HG03196 (cell line): ENCODE measurements at regions not wholly inside any gene's neighbourhood (a gene's known extent, or its start where the extent isn't known, plus 50 kb on each side); places are given as distances from the start of the nearest gene placed in this dataset.

Experiments
- ATAC-seq: cut with Tn5 transposase; IDR thresholded peaks from one replicate; pipeline ENCODE4 v1.9.1; 2021; ENCODE audit not compliant: unreplicated experiment

DNA sequence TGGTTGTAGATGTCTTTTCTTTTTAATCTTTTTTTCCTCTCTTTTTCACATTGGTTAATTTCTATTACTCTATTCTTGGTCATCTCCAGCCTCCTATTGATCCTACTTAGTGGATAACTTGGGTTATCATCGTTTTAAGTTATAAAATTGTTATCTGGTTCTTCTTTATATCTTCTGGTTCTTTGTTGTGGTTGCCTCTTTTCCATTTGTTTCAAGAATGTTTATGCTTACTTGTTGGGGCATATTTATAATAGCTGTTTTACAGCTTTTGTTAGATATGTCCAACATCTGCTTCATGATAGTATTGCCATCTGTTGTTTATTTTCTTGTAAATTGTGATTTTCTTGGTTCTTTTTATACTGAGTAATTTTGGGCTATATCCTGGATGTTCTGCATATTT lies 1429.6 kb downstream of the TBC1D22A start:
- no peak for ATAC-seq

DNA sequence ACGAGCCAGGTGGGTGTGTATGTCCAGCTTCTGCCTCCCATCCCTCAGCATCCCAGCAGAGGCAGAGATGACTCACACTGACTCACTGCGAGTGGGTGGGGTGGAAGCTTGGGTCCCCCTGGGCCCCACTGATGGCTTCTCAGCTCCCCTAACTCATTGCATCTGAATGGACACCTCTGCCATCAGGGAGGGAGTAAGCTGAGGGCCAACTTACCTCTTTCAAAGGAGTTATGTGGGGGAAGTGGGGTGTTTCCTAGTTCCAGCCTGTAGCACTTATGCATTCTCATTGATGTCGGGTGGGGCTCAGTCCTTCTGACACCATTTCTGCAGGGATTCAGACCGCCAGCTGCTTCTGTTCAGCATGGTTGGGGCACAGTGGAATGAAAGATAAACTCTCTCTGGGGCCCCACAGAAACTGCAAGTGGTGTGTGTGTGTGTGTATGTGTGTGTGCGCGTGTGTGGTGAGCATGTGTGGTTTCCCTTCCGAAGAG lies 1425.8 kb downstream of the TBC1D22A start:
- no peak for ATAC-seq

DNA sequence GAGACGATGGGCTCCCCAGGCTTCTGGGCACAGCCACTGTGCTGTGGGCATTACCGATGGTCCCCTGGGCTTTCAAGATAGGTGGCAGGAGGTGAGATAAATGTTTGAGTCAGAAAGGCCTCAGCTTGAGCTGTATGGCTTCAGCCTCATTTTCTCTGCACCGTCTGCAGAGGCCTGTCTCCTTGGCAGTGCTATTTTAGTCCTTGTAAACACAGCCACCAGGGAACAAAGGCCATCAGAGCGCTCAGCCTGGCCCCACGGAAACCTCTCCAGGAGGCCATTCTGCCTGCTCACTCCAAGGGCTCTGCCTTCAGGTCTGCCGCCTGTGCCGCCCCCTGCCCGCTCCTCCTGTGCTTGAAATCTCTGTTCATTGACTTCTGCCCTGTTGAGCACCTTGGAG lies 1424.9 kb downstream of the TBC1D22A start:
- no peak for ATAC-seq

DNA sequence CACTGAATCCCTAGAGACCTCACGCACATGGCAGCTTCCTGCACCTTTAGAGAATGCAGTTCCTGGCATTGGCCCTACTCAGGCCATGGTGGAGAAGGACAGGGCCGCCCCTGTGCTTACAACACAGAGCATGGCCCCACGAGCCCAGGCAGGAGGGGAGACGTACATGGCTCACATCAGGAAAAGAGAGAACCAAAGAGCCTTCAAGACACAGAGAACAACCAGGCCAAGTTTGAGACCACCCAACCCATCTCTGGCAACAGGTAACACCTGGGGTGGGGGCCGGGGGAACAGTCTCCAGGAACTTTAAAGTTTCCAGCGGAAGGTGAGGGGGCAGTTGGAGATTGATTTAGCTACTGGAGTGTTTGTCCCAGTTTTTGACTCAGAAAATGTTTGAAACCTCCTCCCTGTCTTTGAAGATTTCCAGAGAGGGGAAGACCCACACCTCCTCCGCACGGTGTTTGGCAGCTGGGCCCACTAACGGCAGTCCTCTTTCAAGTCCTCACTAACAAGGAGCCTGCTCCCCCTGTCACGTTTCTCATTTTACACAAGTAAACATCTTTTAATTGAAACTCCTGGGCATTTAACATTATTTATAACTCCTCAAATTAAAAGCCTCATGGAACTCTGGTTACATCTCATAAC lies 1423.8 kb downstream of the TBC1D22A start:
- ATAC-seq, result no peak

DNA sequence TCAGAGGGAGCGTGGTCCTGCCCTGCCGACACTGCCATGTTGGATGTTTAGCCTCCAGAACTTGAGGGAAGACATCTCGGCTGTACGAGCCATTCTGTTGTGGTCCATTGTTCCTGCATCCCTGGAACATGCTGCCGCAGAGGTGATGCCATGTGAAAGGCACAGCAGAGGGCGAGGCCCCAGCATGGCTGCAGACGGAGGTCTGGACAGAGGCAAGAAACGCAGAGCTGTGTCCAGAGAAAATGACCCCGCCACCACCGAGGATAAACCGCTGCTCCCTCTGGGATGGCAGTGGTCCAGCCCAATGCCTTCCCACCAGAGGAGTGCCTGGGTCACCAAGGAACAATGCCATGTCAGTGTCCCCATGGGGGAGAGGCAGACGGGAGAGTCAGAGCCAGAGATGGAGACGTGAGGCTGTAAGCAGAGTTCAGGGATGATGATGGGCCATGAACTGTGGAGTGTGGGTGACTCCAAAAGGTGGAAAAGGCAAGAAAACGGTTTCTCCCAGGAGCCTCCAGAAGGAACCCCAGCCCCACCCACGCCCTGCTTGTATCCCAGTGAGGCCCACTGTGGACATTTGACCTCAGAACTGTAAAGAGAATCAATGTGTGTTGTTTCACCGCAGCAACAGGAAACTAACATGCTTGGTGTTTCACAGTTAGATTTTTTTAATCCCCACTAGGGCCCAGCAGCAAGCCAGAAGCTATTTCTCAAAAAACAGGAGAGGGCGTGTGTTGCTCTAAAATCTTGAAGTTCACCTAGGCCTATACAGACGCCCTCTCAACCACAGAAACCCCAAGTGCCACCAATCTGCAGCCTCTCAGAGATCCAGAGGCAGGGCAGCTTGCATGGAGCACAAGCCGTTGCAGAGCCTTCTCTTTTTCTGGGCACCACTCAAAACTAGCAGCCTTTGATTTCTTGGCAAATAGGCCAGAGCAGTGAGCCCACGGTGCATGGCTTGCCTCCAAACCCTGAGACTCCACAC lies 1422.9 kb downstream of the TBC1D22A start:
- no peak for ATAC-seq

DNA sequence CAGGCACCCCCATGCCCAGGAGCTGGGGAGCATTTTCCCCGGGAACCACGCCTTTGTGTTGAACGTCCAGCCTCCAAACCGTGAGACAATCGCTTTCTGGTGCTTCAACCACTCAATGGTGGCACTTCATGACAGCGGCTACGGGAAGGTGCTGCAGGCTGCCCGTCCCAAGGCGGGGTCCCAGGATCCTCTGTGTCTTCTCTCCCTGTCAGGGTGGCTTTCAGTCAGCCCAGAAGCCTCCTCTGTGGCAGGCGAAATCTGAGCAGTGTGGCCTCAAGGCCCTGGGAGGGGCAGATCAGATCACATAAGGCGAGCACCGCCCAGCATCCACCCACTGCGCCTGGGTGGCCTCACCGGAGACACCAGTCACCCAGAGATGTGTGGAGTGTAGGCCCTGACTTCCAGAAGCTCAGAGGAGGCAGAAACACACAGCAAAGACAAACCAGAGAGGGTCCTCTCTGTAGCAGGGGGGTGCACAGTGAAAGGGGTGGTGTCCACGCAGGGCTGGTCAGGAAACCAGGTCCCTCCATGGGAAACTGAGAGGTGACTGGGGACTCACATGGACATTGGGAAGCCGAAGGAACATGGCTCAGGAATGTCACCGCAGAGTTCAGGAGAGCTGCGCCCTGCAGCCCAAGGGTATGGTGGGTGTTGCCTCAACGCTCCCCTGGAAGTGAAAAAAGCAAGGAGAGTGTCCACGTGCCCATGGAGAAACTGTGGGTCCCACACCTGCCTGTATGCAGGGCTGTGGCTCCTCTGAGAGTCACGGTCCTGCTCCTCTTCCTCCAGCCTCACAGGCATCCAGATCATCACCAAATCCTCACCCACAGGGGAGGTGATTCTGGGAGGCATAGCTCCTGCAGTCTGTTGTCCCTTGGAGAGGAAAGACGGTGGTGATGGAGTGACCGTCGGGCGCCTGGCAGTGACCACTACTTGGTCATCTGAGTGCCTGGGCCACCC lies 1420.7 kb downstream of the TBC1D22A start:
- ATAC-seq, result no peak

DNA sequence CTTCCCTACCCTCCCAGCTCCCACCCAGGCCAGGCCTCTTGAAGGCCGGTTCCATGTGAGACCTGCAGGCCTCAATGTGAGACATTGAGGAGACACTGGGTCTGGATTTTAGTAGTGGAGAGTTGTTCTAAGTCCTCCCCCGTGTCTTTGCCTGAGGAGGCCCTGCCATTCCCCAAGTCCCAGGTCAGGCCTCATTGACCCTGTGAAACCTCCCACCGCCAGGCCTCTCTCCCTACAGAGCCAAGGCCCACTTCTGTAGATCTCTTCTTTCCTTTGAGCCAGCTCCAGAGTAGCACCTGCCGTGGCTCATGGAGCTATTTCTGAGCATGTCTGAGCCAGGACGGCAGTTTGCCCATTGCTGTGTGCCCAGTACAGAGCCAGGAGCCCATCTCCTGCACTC lies 1419.6 kb downstream of the TBC1D22A start:
- no peak for ATAC-seq

DNA sequence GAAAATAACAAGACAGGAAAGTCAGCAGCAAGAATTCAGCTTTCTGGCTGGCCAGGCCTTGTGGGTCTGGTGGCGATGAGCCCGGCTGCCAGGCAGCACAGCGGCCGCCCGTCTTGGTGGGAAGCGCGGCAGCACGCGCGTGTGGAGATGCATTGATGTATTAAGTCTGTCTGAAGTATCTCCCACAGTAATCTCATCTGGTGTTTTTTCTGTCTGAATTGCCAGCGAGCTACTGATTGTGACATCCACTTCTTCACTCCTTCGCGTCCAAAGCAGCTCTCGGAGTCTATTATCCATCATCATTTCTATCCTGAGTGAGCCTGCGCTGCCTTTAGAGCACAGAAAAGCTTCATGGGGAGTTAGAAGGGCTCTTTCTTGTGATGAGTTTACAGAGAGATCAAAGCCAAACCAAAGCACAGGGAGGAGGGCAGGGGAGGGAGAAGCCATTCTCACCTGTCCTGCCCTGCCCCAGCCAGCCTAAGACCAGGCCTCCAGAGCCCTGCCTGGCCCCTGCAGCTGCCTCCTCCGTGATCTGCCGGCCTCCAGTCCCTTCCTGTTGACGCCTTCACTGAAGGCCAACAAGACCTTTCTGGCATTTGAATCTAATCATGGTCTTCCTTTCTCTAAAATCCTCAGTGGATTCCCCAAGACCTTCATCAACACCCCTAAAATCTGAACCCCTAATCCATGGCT lies 1419.0 kb downstream of the TBC1D22A start:
- ATAC-seq, result no peak

DNA sequence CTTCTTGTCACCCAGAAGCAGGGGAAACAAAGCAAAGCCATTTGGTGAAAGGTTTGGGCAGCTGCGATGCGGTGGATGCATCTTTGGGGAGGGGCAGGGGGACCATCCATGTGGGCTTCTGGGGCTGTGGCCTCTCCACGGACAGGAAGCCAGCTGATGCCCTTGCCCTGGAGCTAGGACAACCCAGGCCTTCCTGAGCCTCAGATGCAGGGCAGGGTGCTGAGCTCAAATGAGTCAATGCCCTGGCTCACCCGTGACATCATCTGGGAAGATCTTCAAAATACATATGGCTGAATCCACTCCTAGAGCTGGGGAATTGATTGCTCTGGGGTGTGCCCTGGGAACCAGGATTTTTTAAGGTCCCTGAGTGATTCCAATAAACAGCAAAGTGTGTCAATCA lies 1418.2 kb downstream of the TBC1D22A start:
- no peak for ATAC-seq

DNA sequence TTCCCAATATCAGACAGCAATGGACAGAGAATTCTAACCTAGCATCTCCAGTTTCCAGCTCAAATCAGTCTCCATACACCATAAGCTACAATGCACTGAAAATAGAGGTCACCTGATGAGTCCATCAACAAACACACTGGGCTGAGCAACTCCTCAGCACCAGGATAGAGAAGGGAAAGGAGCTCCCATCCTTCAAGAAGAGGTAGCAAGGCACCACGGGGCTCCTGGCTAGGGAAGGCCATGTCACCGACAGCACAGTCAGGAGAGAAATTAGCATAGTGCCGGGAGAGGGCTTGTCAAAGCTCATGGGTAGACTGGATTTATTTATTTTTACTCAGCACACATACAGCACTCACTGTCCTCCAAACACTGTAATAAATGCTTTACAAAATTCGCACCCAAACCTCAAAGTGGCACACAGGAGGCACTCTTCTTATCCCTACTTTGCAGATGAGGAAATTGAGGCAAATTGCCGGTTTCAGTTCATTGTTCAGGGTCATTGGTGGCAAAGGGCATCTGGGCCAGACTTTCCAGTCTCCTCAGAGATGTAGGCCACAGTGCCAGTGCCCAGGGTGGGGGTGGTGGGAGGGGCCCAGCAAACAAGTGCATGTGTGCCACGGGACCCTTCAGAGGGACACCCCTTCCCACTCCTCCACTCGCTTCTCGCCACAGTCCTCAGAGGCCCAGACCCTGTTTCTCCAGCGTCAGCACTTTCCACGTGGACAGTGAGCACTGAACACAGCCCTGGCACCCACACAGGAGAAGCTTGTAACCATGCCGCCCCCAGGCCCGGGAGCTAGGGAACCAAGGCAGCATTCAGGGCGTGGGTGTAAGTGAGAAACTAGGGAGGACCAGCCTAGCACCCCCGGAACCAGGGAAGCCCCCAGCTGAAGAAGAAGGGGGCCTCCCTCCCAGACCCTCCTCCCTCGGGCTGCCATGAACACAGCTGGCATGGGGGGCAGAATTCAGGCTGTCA lies 1417.4 kb downstream of the TBC1D22A start:
- no peak for ATAC-seq

DNA sequence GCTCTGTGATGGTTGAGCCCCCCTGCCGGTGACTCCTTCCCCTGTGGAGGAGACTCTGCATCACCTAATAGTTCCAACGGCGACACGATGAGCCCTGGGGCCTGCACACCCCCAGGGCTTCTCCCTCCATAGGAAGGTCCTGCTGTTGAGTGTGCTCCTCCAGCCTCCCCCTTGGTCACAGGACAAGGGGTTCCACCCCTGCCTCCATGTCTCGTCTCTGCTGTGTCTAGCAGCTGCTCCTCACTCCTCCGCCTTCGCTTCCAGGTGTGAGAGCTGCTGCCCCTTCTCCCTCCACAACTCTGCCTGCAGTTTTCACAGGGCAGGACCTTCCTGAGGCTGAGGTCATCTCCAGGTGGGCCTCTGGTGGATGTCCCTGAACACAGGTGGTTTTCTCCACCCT lies 1416.1 kb downstream of the TBC1D22A start:
- ATAC-seq, result no peak

DNA sequence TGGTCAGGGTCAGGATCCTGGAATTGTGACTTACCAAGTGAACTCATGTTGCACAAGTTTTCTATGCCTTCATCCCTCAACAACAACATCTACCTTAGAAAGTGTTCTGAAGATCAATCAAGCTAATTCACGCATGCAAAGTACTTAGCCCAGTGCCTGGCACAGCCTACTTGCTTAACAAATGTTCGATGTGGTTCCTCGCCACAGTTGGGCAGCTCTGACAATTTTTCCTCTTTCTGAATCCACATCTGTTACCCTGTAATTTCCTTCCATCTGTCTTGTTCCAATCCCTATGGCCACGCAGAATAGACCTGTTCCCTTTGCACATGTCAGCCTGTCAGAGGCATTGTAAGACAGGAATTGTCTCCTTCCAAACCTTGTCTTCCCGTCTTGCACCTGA lies 1415.2 kb downstream of the TBC1D22A start:
- ATAC-seq, result no peak

DNA sequence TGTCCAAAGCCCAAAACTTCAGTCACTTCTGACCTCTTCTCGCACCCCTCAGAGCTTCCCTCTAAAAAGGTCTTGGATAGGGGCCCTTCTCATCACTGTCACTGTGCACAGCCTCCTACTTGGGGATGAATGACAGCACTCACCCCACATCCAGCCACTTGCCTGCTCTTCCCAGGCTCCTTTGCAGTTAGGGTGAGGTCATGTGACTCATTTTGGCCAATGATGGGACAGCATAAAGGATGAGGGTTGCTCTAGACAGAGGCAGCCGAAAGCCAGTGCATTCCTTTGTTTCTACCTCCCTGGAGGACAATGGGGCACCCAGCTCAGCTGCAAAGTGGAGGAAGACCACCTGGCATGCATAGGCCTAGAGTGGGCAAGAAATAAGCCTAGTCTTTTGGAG lies 1413.3 kb downstream of the TBC1D22A start:
- ATAC-seq, result no peak

DNA sequence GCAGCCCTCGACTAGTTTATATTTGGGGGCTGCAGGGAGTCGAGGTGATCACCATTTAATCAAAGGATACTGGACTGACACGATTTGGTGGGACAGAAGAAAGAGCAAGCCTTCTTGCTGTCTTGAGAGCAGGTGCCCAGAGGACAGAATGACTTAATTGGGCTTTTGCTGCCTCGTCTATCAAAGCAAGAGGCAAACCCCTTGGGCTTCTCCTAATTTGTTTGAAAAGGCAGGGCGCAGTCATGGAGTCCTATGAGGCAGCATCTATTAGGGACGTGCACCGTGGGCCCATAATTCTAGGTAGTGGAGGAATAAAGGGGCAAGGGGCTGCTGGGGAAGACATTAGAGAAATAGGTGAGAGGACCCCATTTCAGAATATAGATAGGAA lies 1411.3 kb downstream of the TBC1D22A start:
- no peak for ATAC-seq

DNA sequence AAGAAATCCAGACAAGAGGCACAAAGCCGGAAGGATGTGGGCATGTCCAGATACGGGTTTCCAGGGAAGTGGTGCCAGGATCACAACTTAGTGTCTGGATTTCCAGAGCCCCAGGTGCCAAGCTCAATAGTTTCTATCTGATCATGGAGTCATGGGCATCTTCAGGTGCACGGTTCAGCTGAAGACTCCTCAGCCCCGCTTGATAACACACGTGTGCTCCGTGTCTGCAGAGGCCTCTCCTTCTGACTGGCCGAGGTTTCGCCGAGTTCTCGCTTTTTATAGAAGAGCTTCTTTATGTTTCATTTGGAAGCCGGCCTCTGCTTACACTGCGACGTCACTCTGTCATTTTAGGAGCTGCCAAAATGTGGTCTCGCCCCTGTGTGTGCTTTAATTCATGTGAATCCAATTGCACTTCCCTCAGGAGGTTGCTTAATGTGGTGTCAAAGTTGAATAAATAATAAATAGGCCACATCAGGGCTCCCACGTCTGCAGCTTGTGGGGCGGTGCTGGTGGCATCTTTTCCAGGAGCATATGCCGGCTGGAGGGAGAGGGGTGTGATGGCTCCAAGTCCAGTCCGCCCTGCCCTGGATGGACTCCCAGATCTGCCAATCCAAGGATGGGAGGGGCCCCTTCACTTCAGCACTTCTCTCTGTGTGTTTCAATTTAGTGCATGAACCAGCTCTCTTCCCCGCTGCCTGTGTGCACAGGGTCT lies 1410.8 kb downstream of the TBC1D22A start:
- no peak for ATAC-seq

DNA sequence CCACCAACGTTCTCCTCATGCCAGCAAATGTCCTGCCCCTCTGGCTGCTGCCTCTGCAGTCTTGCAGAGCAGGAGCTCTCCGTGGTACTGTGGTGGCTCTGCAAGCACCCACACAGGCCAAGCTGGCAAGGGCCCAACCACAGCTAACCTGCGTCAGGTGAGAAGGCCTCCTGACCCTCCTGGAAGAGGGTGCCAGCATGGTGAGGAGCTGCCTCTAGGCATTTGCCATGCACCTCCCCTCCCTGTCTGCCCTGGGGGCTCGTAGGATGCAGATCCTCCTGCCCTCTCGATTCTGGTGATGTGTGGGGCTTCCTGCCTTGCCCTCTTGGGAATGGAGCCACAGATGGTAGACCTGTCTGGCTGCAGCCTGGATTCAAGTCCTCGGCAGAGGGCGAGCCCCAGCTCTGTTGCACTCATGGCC lies 1408.8 kb downstream of the TBC1D22A start:
- no peak for ATAC-seq

DNA sequence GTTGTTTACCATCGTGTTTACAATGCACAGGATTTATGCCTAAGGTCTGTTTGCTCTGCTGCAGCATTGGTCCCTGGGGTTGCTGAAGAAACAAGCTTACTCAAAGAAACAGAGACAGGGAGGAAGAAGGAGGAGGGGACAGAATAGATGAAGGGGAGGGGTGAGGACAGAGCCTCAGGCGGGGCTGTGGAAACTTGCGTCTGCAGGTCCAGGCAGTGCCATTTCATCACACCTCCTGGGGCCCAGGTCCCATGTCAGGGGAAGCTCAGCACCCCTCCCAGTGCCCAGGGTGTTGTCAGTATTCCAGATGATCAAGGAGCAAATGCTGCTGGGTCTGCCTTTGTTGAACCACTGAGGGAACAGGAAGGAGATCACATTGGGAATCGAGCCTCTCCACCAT lies 1406.8 kb downstream of the TBC1D22A start:
- ATAC-seq, result no peak

DNA sequence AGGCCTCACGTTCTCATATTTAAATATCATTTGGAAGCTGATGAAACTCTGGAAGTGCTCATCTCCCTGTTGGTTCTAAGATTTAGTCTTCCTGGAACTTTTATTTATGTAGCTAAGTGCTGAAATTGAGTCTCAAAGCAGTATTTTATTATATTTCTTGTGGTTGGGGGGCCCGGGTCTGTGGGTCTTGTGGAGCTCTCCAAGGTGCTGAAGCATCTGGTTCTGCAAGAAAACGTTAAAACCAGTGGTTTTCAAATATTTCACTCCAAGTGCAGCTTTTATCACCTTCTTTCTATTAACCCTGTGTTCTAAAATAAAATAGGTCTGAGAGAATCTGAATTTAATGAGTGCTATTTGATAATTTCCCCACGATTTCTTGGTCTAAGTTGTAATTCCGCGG lies 1404.8 kb downstream of the TBC1D22A start:
- no peak for ATAC-seq

DNA sequence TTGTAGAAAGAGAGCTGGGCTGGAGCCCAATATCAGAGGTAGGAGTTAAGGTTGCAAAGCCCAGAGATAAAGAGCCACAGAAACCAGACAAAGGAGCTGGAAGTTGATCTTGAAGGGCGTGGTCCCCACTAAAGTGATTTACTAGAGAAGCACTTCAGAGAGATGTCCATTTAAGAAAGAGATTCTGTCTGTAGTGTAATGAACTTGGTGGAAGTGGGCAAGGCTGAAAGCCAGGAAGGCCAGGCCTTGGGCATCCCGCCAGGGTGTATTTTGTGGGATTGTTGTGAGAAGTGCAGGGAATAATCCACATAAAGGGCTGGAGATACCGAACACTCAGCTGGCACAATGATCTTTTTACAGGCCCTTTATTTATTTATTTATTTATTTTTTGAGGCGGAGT lies 1398.8 kb downstream of the TBC1D22A start:
- no peak for ATAC-seq
